ENCODE measurements at regions not wholly inside any gene's neighbourhood (a gene's known extent, or its start where the extent isn't known, plus 50 kb on each side); places are given as distances from the start of the nearest gene placed in this dataset.

DNA sequence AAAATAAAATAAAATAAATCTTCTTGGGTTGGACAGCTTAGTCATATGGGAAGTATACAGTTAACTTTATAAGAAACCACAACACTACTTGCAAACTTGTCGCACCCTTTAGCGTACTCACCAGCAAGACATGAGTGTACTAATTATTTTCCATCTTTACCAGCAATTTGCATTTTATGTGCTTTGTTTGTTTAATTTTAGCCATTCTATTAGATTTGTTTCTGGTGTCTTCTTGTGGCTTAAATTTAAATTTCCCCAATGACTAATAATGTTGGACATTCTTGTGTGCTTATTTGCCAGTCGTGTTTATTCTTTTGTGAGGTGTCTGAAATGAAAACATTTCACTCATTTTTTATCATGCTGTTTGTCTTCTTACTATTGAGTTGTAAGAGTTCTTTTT lies 1172.2 kb upstream of the CITED2 start:
- no peak overlapping the region for H3K27ac ChIP-seq
- no peaks in the 10 kb centered on the region for H3K36me3 ChIP-seq
- DNase-seq, result no peak
- H3K4me1 ChIP-seq, result no peaks in the 10 kb centered on the region
- H3K27me3 ChIP-seq, result no peaks in the 10 kb centered on the region
- TF ChIP-seq, protein P1, sequence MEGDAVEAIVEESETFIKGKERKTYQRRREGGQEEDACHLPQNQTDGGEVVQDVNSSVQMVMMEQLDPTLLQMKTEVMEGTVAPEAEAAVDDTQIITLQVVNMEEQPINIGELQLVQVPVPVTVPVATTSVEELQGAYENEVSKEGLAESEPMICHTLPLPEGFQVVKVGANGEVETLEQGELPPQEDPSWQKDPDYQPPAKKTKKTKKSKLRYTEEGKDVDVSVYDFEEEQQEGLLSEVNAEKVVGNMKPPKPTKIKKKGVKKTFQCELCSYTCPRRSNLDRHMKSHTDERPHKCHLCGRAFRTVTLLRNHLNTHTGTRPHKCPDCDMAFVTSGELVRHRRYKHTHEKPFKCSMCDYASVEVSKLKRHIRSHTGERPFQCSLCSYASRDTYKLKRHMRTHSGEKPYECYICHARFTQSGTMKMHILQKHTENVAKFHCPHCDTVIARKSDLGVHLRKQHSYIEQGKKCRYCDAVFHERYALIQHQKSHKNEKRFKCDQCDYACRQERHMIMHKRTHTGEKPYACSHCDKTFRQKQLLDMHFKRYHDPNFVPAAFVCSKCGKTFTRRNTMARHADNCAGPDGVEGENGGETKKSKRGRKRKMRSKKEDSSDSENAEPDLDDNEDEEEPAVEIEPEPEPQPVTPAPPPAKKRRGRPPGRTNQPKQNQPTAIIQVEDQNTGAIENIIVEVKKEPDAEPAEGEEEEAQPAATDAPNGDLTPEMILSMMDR (IDR thresholded peaks at IDR 0.05), result no peak
- TF ChIP-seq POLR2A (IDR thresholded peaks at IDR 0.05), result no peak
- no peak overlapping the region for H3K4me3 ChIP-seq
- H3K9me3 ChIP-seq, result no peaks in the 10 kb centered on the region

DNA sequence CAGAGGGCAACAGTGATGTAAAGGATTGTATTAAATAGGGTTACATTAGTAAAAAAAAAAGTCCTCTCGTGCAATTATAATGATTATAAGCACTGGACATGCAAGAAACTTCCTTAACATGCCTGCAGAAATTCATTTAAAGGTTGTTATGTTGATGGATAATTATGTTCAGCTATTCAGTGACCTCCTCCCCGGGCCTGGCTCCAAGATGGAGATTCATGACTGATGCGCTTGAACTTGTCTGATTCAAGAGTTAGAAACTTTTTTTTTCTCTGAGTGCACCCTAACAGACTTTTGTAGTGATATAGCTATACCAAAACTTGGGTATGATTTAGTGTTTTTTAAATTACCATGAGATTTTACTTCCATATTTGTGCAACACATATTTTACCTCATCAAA lies 1170.0 kb upstream of the CITED2 start:
- Histone ChIP-seq H3K4me3 (no peak overlapping the region), H3K36me3 (no peaks in the 10 kb centered on the region), H3K27me3 (no peaks in the 10 kb centered on the region), H3K9me3 (no peaks in the 10 kb centered on the region), H3K27ac (no peak overlapping the region), H3K4me1 (no peaks in the 10 kb centered on the region)
- TF ChIP-seq, protein P1 (IDR thresholded peaks at IDR 0.05), result no peak
- no peak for TF ChIP-seq POLR2A (IDR thresholded peaks at IDR 0.05)
- DNase-seq, result no peak

DNA sequence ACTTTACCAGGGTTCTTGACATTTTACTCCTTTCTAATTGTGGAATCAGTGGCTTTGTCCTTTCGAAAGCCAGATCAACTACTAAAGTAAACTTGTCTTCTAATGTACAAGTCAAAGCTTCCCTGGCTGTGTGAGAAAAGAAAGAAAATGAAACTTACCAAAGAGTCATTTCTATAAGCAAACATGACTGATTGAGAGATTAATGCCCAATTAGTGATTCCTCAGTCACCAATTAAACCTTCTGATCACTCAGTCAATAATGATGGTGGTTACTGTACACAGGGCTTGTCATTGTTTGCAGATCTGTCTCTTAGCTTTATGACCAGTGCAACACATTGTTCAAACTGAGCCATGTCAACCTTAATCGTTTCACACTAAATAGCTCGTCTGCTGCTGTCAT lies 1168.4 kb upstream of the CITED2 start:
- no peaks in the 10 kb centered on the region for H3K4me1 ChIP-seq
- DNase-seq, result no peak

DNA sequence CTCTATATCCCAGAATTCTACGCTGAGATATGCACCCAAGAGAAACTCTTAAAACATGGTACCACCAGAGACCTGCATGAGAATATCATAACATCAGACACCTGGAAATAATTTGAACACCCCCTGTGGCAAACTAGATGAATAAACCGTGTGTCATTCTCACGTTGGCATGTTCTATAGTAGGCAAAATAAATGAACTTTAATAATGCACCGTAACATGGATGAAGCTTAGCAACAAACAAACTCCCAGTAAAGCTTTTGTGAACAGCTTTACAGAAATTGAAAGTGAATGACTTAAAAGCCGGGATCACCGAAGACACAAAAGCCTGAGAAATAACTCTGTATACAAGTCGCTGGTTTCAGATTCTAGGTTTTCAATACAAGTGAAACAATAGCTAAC lies 1166.8 kb upstream of the CITED2 start:
- no peak for TF ChIP-seq POLR2A (IDR thresholded peaks at IDR 0.05)
- TF ChIP-seq, protein P1 (IDR thresholded peaks at IDR 0.05), result no peak
- Histone ChIP-seq H3K4me1 (no peaks in the 10 kb centered on the region), H3K27ac (no peak overlapping the region), H3K36me3 (no peaks in the 10 kb centered on the region), H3K9me3 (no peaks in the 10 kb centered on the region), H3K4me3 (no peak overlapping the region), H3K27me3 (no peaks in the 10 kb centered on the region)
- no peak for DNase-seq

More for the DNA sequence above, 1168.4 kb upstream of the CITED2 start:
- H3K4me3 ChIP-seq, result no peak overlapping the region
- TF ChIP-seq, protein P1 (IDR thresholded peaks at IDR 0.05), result no peak
- TF ChIP-seq POLR2A (IDR thresholded peaks at IDR 0.05), result no peak
- no peak overlapping the region for H3K27ac ChIP-seq
- H3K36me3 ChIP-seq, result no peaks in the 10 kb centered on the region
- no peaks in the 10 kb centered on the region for H3K9me3 ChIP-seq
- no peaks in the 10 kb centered on the region for H3K27me3 ChIP-seq

DNA sequence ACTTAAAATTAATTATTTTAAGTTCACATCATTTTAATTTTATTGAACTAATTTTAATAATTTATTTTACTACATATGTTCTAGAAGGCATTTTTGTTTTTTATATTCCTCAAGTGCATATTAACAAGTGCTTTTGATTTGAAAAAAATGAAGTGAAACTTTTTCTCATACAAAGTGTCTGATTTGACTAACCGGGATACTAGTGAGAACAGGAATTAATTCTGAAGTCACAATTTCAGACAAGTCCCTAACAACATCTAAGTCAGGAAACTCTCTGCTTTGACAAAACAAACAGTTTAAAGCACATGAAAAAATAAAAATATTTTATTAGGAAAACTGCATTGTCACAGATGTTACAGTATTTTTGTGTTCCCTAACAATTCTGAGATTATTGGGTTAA lies 1166.3 kb upstream of the CITED2 start:
- H3K36me3 ChIP-seq, result no peaks in the 10 kb centered on the region
- no peak for DNase-seq
- no peak overlapping the region for H3K27ac ChIP-seq

More for the DNA sequence above, 1166.3 kb upstream of the CITED2 start:
- Histone ChIP-seq H3K9me3 (no peaks in the 10 kb centered on the region), H3K27me3 (no peaks in the 10 kb centered on the region), H3K4me1 (no peaks in the 10 kb centered on the region), H3K4me3 (no peak overlapping the region)
- no peak for TF ChIP-seq POLR2A (IDR thresholded peaks at IDR 0.05)
- TF ChIP-seq, protein P1 (IDR thresholded peaks at IDR 0.05), result no peak

All from Peyer's patch (tissue), 4 donors.